Islet precursor cell (in vitro differentiated cells): ENCODE measurements at regions not wholly inside any gene's neighbourhood (a gene's known extent, or its start where the extent isn't known, plus 50 kb on each side); places are given as distances from the start of the nearest gene placed in this dataset.
A peak's percentile ranks its signal among the peaks of the same experiment; 100 is the strongest.
"Not testable (repeated sequence)": the region's sequence is repeated elsewhere in the genome, so short reads cannot be mapped to it uniquely, and the experiment has no call there.

Experiments
- DNase-seq: peaks from one replicate; pipeline ENCODE4 v3.0.0-alpha.2; 2018

- no peak for DNase-seq
These were observed 1054.3 kb upstream of the SLC39A10 start for GRCh38 chr2:194602750-194603149.

- no peak for DNase-seq
These were observed 1065.8 kb upstream of the SLC39A10 start for GRCh38 chr2:194591192-194591591.

- no peak for DNase-seq
These were observed 1069.2 kb upstream of the SLC39A10 start for GRCh38 chr2:194587739-194588270.

- no peak for DNase-seq
These were observed 1089.4 kb upstream of the SLC39A10 start for GRCh38 chr2:194567661-194568017.

GRCh38 chr2:194566907-194567660 lies 1089.9 kb upstream of the SLC39A10 start:
- no peak for DNase-seq

- DNase-seq = no peak
These were observed 1092.6 kb upstream of the SLC39A10 start for GRCh38 chr2:194564422-194564821.

GRCh38 chr2:194562329-194562728 lies 1094.7 kb upstream of the SLC39A10 start:
- DNase-seq = no peak

GRCh38 chr2:194559964-194560363 lies 1097.1 kb upstream of the SLC39A10 start:
- no peak for DNase-seq

GRCh38 chr2:194559523-194559922 lies 1097.5 kb upstream of the SLC39A10 start:
- DNase-seq = no peak

GRCh38 chr2:194557993-194558392 lies 1099.0 kb upstream of the SLC39A10 start:
- no peak for DNase-seq

GRCh38 chr2:194556629-194557028 lies 1100.4 kb upstream of the SLC39A10 start:
- DNase-seq = no peak

- DNase-seq = no peak
These were observed 1103.0 kb upstream of the SLC39A10 start for GRCh38 chr2:194553980-194554379.

GRCh38 chr2:194550702-194551101 lies 1106.3 kb upstream of the SLC39A10 start:
- no peak for DNase-seq

- DNase-seq = no peak
These were observed 1107.6 kb upstream of the SLC39A10 start for GRCh38 chr2:194549387-194549786.

GRCh38 chr2:194545978-194546377 lies 1111.0 kb upstream of the SLC39A10 start:
- no peak for DNase-seq

GRCh38 chr2:194539425-194539824 lies 1117.6 kb upstream of the SLC39A10 start:
- DNase-seq = peak; percentile 61

- no peak for DNase-seq
These were observed 1130.9 kb upstream of the SLC39A10 start for GRCh38 chr2:194526121-194526520.

- no peak for DNase-seq
These were observed 1142.7 kb upstream of the SLC39A10 start for GRCh38 chr2:194514281-194514680.

- DNase-seq = not testable (repeated sequence)
These were observed 1146.0 kb upstream of the SLC39A10 start for GRCh38 chr2:194511070-194511469.

- DNase-seq = not testable (repeated sequence)
These were observed 1152.2 kb upstream of the SLC39A10 start for GRCh38 chr2:194504876-194505275.

GRCh38 chr2:194495046-194495445 lies 1162.0 kb upstream of the SLC39A10 start:
- no peak for DNase-seq

GRCh38 chr2:194494401-194494800 lies 1162.6 kb upstream of the SLC39A10 start:
- no peak for DNase-seq

- DNase-seq = no peak
These were observed 1165.5 kb upstream of the SLC39A10 start for GRCh38 chr2:194491409-194492115.

GRCh38 chr2:194486326-194486725 lies 1170.7 kb upstream of the SLC39A10 start:
- no peak for DNase-seq
